Large intestine (tissue), 3 donors: ENCODE measurements at regions not wholly inside any gene's neighbourhood (a gene's known extent, or its start where the extent isn't known, plus 50 kb on each side); places are given as distances from the start of the nearest gene placed in this dataset.

Experiments used
- DNase-seq, 2 donors: peaks; one replicate each; pipeline versions ENCODE4 v3.0.0 to v3.0.0-alpha.2; 2013
- H3K27ac ChIP-seq: one replicate; pipeline ENCODE4 v1.5.1; 2013; ENCODE audit warnings: low read length
- H3K27me3 ChIP-seq: 2 replicates; pipeline ENCODE4 v1.6.1; 2013; ENCODE audit warnings: low read length; ENCODE audit not compliant: control insufficient read depth, insufficient read depth
- H3K36me3 ChIP-seq: 2 replicates; pipeline ENCODE4 v1.6.1; 2013; ENCODE audit warnings: low read length; ENCODE audit not compliant: control insufficient read depth, insufficient read depth
- H3K4me1 ChIP-seq: one replicate; pipeline ENCODE4 v1.6.1; 2013; ENCODE audit warnings: low read length; ENCODE audit not compliant: control insufficient read depth, insufficient read depth
- H3K4me3 ChIP-seq: one replicate; pipeline ENCODE4 v1.5.1; 2013; ENCODE audit warnings: low read length
- H3K9me3 ChIP-seq: one replicate; pipeline ENCODE4 v1.6.1; 2013; ENCODE audit warnings: mild to moderate bottlenecking, low read depth, low read length, moderate library complexity; ENCODE audit not compliant: control insufficient read depth
- WGBS: methylation state at CpG from one replicate; pipeline ENCODE4 v1.1.5; 2013; ENCODE audit warnings: low lambda C conversion rate; ENCODE audit not compliant: insufficient coverage; 5-methylcytosine and 5-hydroxymethylcytosine counted together

GRCh38 chr1:38693031-38693430, 166.5 kb downstream of the RRAGC start:
- H3K27ac ChIP-seq, result no peak overlapping the region
- no peaks in the 10 kb centered on the region for H3K27me3 ChIP-seq

GRCh38 chr1:38690790-38691449, 168.7 kb downstream of the RRAGC start:
- no peak for DNase-seq
- Histone ChIP-seq H3K27me3 (peaks cover 7% of the 10 kb centered on the region), H3K4me3 (no peak overlapping the region), H3K4me1 (no peaks in the 10 kb centered on the region), H3K9me3 (no peaks in the 10 kb centered on the region), H3K36me3 (no peaks in the 10 kb centered on the region), H3K27ac (no peak overlapping the region)
- 100% methylated on average over 1 of the region's 4 CpGs for WGBS

More at GRCh38 chr1:38693031-38693430, 166.5 kb downstream of the RRAGC start:
- H3K36me3 ChIP-seq, result no peaks in the 10 kb centered on the region
- 100% methylated on average over 1 of the region's 3 CpGs for WGBS
- H3K4me3 ChIP-seq, result no peak overlapping the region
- H3K9me3 ChIP-seq, result no peaks in the 10 kb centered on the region
- no peak for DNase-seq
- no peaks in the 10 kb centered on the region for H3K4me1 ChIP-seq

GRCh38 chr1:38686927-38687255, 172.7 kb downstream of the RRAGC start:
- no CpG with 5 or more reads among the region's 2 CpGs for WGBS
- H3K27ac ChIP-seq, result no peak overlapping the region
- no peak for DNase-seq
- no peak overlapping the region for H3K4me3 ChIP-seq
- no peaks in the 10 kb centered on the region for H3K36me3 ChIP-seq
- H3K27me3 ChIP-seq, result peaks cover 7% of the 10 kb centered on the region
- no peaks in the 10 kb centered on the region for H3K4me1 ChIP-seq
- H3K9me3 ChIP-seq, result no peaks in the 10 kb centered on the region

GRCh38 chr1:38686167-38686926, 173.2 kb downstream of the RRAGC start:
- Histone ChIP-seq H3K4me1 (no peaks in the 10 kb centered on the region), H3K27me3 (peaks cover 7% of the 10 kb centered on the region), H3K4me3 (no peak overlapping the region), H3K36me3 (no peaks in the 10 kb centered on the region), H3K27ac (no peak overlapping the region), H3K9me3 (no peaks in the 10 kb centered on the region)
- WGBS, result 85% methylated on average over 9 of the region's 14 CpGs
- peak in 1 of 2 donors; percentile 4 for DNase-seq

- H3K27ac ChIP-seq, result no peak overlapping the region
- DNase-seq, result no peak
- no peaks in the 10 kb centered on the region for H3K4me1 ChIP-seq
- H3K27me3 ChIP-seq, result peaks cover 7% of the 10 kb centered on the region
- WGBS, result no CpG with 5 or more reads among the region's 6 CpGs
- no peak overlapping the region for H3K4me3 ChIP-seq
- H3K36me3 ChIP-seq, result no peaks in the 10 kb centered on the region
- no peaks in the 10 kb centered on the region for H3K9me3 ChIP-seq
Observed at GRCh38 chr1:38685388-38685787, 174.2 kb downstream of the RRAGC start.

GRCh38 chr1:38680801-38681510, 178.6 kb downstream of the RRAGC start:
- Histone ChIP-seq H3K27me3 (no peaks in the 10 kb centered on the region), H3K9me3 (no peaks in the 10 kb centered on the region), H3K27ac (no peak overlapping the region), H3K36me3 (no peaks in the 10 kb centered on the region), H3K4me1 (no peaks in the 10 kb centered on the region), H3K4me3 (no peak overlapping the region)
- WGBS, result no CpG with 5 or more reads among the region's 5 CpGs
- DNase-seq, result no peak

- H3K4me3 ChIP-seq, result no peak overlapping the region
- WGBS, result 88% methylated on average over 1 of the region's 2 CpGs
- H3K9me3 ChIP-seq, result no peaks in the 10 kb centered on the region
- no peaks in the 10 kb centered on the region for H3K27me3 ChIP-seq
- no peak overlapping the region for H3K27ac ChIP-seq
- H3K4me1 ChIP-seq, result no peaks in the 10 kb centered on the region
- no peaks in the 10 kb centered on the region for H3K36me3 ChIP-seq
- DNase-seq, result no peak
Observed at GRCh38 chr1:38677756-38678155, 181.8 kb downstream of the RRAGC start.

- no peak overlapping the region for H3K4me3 ChIP-seq
- H3K4me1 ChIP-seq, result no peaks in the 10 kb centered on the region
- H3K9me3 ChIP-seq, result no peaks in the 10 kb centered on the region
- no peak overlapping the region for H3K27ac ChIP-seq
- no peak for DNase-seq
- no peaks in the 10 kb centered on the region for H3K36me3 ChIP-seq
- H3K27me3 ChIP-seq, result no peaks in the 10 kb centered on the region
- no CpG with 5 or more reads among the region's 6 CpGs for WGBS
Observed at GRCh38 chr1:38677311-38677710, 182.3 kb downstream of the RRAGC start.

GRCh38 chr1:38672692-38673091, 186.9 kb downstream of the RRAGC start:
- no peak overlapping the region for H3K27ac ChIP-seq
- H3K4me3 ChIP-seq, result no peak overlapping the region
- no peaks in the 10 kb centered on the region for H3K9me3 ChIP-seq
- 100% methylated on average over 3 of the region's 4 CpGs for WGBS
- H3K36me3 ChIP-seq, result no peaks in the 10 kb centered on the region
- H3K27me3 ChIP-seq, result no peaks in the 10 kb centered on the region
- DNase-seq, result no peak
- no peaks in the 10 kb centered on the region for H3K4me1 ChIP-seq

- 79% methylated on average over 3 of the region's 8 CpGs for WGBS
Observed at GRCh38 chr1:38671221-38671620, 188.4 kb downstream of the RRAGC start.

More at GRCh38 chr1:38671221-38671620, 188.4 kb downstream of the RRAGC start:
- no peak for DNase-seq
- H3K36me3 ChIP-seq, result no peaks in the 10 kb centered on the region
- no peaks in the 10 kb centered on the region for H3K4me1 ChIP-seq
- no peaks in the 10 kb centered on the region for H3K9me3 ChIP-seq
- H3K4me3 ChIP-seq, result no peak overlapping the region
- H3K27me3 ChIP-seq, result no peaks in the 10 kb centered on the region
- no peak overlapping the region for H3K27ac ChIP-seq
